ENCODE measurements at regions not wholly inside any gene's neighbourhood (a gene's known extent, or its start where the extent isn't known, plus 50 kb on each side); places are given as distances from the start of the nearest gene placed in this dataset.

GRCh38 chr14:21852061-21852664 lies 178.5 kb upstream of the OR4E1 start:
- TF ChIP-seq CTCF (IDR thresholded peaks at IDR 0.05), result peak; percentile 84
- TF ChIP-seq SIN3A (IDR thresholded peaks at IDR 0.05; ENCODE audit: borderline replicate concordance, insufficient read depth, low read depth, low read length), result no peak
- no peak for TF ChIP-seq REST (IDR thresholded peaks at IDR 0.05; ENCODE audit: insufficient read depth in 1 of 2, low read depth in 2 of 2, low read length in 1 of 2)
- no peak for TF ChIP-seq POLR2AphosphoS5 (IDR thresholded peaks at IDR 0.05; ENCODE audit: low read depth, low read length)
- TF ChIP-seq TCF7L2 (IDR thresholded peaks at IDR 0.05; ENCODE audit: low read depth, low read length), result no peak
